ENCODE measurements at regions not wholly inside any gene's neighbourhood (a gene's known extent, or its start where the extent isn't known, plus 50 kb on each side); places are given as distances from the start of the nearest gene placed in this dataset.

GRCh38 chr7:20479706-20480105, 135.8 kb upstream of the ABCB5 start:
- TF ChIP-seq, protein P1, sequence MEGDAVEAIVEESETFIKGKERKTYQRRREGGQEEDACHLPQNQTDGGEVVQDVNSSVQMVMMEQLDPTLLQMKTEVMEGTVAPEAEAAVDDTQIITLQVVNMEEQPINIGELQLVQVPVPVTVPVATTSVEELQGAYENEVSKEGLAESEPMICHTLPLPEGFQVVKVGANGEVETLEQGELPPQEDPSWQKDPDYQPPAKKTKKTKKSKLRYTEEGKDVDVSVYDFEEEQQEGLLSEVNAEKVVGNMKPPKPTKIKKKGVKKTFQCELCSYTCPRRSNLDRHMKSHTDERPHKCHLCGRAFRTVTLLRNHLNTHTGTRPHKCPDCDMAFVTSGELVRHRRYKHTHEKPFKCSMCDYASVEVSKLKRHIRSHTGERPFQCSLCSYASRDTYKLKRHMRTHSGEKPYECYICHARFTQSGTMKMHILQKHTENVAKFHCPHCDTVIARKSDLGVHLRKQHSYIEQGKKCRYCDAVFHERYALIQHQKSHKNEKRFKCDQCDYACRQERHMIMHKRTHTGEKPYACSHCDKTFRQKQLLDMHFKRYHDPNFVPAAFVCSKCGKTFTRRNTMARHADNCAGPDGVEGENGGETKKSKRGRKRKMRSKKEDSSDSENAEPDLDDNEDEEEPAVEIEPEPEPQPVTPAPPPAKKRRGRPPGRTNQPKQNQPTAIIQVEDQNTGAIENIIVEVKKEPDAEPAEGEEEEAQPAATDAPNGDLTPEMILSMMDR (IDR thresholded peaks at IDR 0.05; ENCODE audit: control extremely low read depth in 1 of 3, insufficient read depth in 1 of 3, low read depth in 1 of 3, low read length in 3 of 3), result no peak
- TF ChIP-seq RFX5 (IDR thresholded peaks at IDR 0.05; ENCODE audit: borderline replicate concordance, low read depth, low read length) (no peak), EP300 (IDR thresholded peaks at IDR 0.05; ENCODE audit: borderline replicate concordance in 1 of 2, low read depth in 2 of 2, low read length in 2 of 2) (no peak), SUZ12 (IDR thresholded peaks at IDR 0.05; ENCODE audit: low read length) (no peak), POLR2AphosphoS5 (IDR thresholded peaks at IDR 0.05; ENCODE audit: low read depth, low read length) (no peak), SIN3A (conservative IDR thresholded peaks at IDR 0.05 in 1 of 2, IDR thresholded peaks at IDR 0.05 in 1 of 2; ENCODE audit: low read depth in 1 of 2, low read length in 2 of 2) (no peak), POLR2A (IDR thresholded peaks at IDR 0.05; ENCODE audit: control extremely low read depth in 1 of 2, low read depth in 2 of 2, low read length in 2 of 2) (no peak), CBX8 (IDR thresholded peaks at IDR 0.05; ENCODE audit: borderline replicate concordance, low read depth, low read length) (no peak)

Measured in H1 (cell line).